GM23248 (cell line): ENCODE measurements at regions not wholly inside any gene's neighbourhood (a gene's known extent, or its start where the extent isn't known, plus 50 kb on each side); places are given as distances from the start of the nearest gene placed in this dataset.

ENCODE experiments used
- EZH2 ChIP-seq: fragments of 200-600 bp; sonication (generic); IDR thresholded peaks from 2 replicates; pipeline ENCODE4 v1.6.1; 2018; ENCODE audit warnings: antibody characterized with exemption, mild to moderate bottlenecking; ENCODE audit not compliant: insufficient read depth, poor library complexity, severe bottlenecking
- EZH2phosphoT487 ChIP-seq: fragments of 200-600 bp; sonication (generic); IDR thresholded peaks from 2 replicates; pipeline ENCODE4 v1.6.1; 2018; ENCODE audit warnings: antibody characterized with exemption, moderate library complexity, mild to moderate bottlenecking, low read depth; ENCODE audit not compliant: insufficient read depth

DNA sequence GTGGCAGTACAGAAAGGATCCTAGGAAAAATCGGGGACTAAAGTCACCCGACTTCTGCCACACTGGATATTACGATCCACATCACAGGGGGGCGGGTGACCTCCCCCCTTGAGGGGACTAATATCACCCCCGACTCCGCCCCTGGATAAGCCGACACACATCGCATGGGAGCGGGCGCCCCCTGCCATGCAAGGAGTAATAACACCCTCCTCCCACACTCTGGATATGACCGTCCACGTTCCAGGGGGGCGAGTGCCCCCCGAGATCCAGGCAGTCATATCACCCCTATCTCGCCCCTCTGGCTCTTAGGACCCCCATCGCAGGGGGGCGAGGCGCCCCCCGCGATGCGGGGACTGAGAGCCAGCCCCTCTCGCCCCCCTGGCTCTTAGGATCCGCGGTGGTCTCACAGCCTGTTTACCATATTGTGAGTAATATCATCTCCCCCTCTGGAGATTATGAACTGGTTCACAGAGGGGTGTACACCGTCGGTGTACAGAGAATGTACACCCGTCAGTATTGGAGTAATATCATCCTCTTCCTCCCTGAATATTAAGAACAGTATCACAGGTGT lies 423.0 kb downstream of the DIRAS2 start:
- no peak for TF ChIP-seq EZH2
- no peak for TF ChIP-seq EZH2phosphoT487
